Lower leg skin (tissue), 3 donors: ENCODE measurements at regions not wholly inside any gene's neighbourhood (a gene's known extent, or its start where the extent isn't known, plus 50 kb on each side); places are given as distances from the start of the nearest gene placed in this dataset.

ENCODE experiments used
- POLR2A ChIP-seq, 2 donors: fragments of 450-650 bp; IDR thresholded peaks; one replicate each; pipeline ENCODE4 v1.6.1; 2016 to 2017; ENCODE audit warnings: antibody characterized with exemption in 2 of 2, mild to moderate bottlenecking in 1 of 2, moderate library complexity in 1 of 2
- TF ChIP-seq, protein P1 (sequence below), 3 donors: fragments of 450-650 bp; IDR thresholded peaks; one replicate each; pipeline ENCODE4 v1.5.1; 2016; ENCODE audit warnings: antibody characterized with exemption in 3 of 3, mild to moderate bottlenecking in 3 of 3, moderate library complexity in 2 of 3

GRCh38 chr18:34548973-34549294 is 161.2 kb upstream of the DTNA start:
- no peak for TF ChIP-seq POLR2A (IDR thresholded peaks at IDR 0.05)
- TF ChIP-seq, protein P1, sequence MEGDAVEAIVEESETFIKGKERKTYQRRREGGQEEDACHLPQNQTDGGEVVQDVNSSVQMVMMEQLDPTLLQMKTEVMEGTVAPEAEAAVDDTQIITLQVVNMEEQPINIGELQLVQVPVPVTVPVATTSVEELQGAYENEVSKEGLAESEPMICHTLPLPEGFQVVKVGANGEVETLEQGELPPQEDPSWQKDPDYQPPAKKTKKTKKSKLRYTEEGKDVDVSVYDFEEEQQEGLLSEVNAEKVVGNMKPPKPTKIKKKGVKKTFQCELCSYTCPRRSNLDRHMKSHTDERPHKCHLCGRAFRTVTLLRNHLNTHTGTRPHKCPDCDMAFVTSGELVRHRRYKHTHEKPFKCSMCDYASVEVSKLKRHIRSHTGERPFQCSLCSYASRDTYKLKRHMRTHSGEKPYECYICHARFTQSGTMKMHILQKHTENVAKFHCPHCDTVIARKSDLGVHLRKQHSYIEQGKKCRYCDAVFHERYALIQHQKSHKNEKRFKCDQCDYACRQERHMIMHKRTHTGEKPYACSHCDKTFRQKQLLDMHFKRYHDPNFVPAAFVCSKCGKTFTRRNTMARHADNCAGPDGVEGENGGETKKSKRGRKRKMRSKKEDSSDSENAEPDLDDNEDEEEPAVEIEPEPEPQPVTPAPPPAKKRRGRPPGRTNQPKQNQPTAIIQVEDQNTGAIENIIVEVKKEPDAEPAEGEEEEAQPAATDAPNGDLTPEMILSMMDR (IDR thresholded peaks at IDR 0.05) = no peak
